Tibial artery (tissue), 4 donors: ENCODE measurements at regions not wholly inside any gene's neighbourhood (a gene's known extent, or its start where the extent isn't known, plus 50 kb on each side); places are given as distances from the start of the nearest gene placed in this dataset.

Experiments used
- DNase-seq, 2 donors: peaks; one replicate each; pipeline ENCODE4 v3.0.0-alpha.2; 2019
- H3K27ac ChIP-seq, 2 donors: fragments of 200-600 bp; sonication (generic) in 1 of 2; 1 replicate in 1 of 2; 2 replicates in 1 of 2; pipeline ENCODE4 v1.5.1; 2018 to 2019; ENCODE audit warnings: mild to moderate bottlenecking in 1 of 2
- H3K27me3 ChIP-seq, 2 donors: fragments of 200-600 bp; sonication (generic) in 1 of 2; one replicate each; pipeline versions ENCODE4 v1.5.1 to v1.6.0; 2016 to 2019
- H3K36me3 ChIP-seq, 3 donors: fragments of 200-600 bp; sonication (generic) in 2 of 3; one replicate each; pipeline ENCODE4 v1.5.1; 2016 to 2019; ENCODE audit warnings: mild to moderate bottlenecking in 2 of 3
- H3K4me1 ChIP-seq, 4 donors: fragments of 200-600 bp; sonication (generic) in 2 of 4; 1 replicate in 3 of 4; 2 replicates in 1 of 4; pipeline ENCODE4 v1.5.1; 2016 to 2019
- H3K4me3 ChIP-seq, 2 donors: fragments of 200-600 bp; sonication (generic) in 1 of 2; 1 replicate in 1 of 2; 2 replicates in 1 of 2; pipeline ENCODE4 v1.5.1; 2018 to 2019; ENCODE audit warnings: mild to moderate bottlenecking in 2 of 2
- H3K9me3 ChIP-seq, 3 donors: fragments of 200-600 bp; sonication (generic) in 1 of 3; one replicate each; pipeline ENCODE4 v1.5.1; 2016 to 2019
- CTCF ChIP-seq, 2 experiments: fragments of 200-600 bp in 1 of 2; fragments of 450-650 bp in 1 of 2; IDR thresholded peaks; one replicate each; pipeline ENCODE4 v1.5.1; 2017 to 2019; ENCODE audit warnings: antibody characterized with exemption in 2 of 2, mild to moderate bottlenecking in 1 of 2, moderate library complexity in 1 of 2
- intact Hi-C: fragments of 100-400 bp; cut with DNase I; formaldehyde crosslinking; loops from one replicate; pipeline ENCODE4 v1.15.0; 2023; ENCODE audit warnings: low total_unique reads

- Histone ChIP-seq H3K27ac (no peak overlapping the region), H3K4me3 (no peak overlapping the region), H3K9me3 (no peaks in the 10 kb centered on the region), H3K27me3 (no peaks in the 10 kb centered on the region), H3K36me3 (no peaks in the 10 kb centered on the region), H3K4me1 (peaks cover 0 to 9% (median 4%) of the 10 kb centered on the region in 4 donors)
- no peak for TF ChIP-seq CTCF (IDR thresholded peaks at IDR 0.05)
- intact Hi-C loops = no loop called here
- no peak for DNase-seq
Measured at GRCh38 chr17:77771998-77772397, 186.5 kb upstream of the TNRC6C start.

GRCh38 chr17:77772461-77772897 is 186.0 kb upstream of the TNRC6C start:
- H3K4me1 ChIP-seq = peaks cover 0 to 9% (median 4%) of the 10 kb centered on the region in 4 donors
- DNase-seq = peak; percentile 47 to 75
- peak; percentile 29 to 37 for TF ChIP-seq CTCF (IDR thresholded peaks at IDR 0.05)
- H3K4me3 ChIP-seq = no peak overlapping the region
- no peaks in the 10 kb centered on the region for H3K36me3 ChIP-seq
- no peaks in the 10 kb centered on the region for H3K27me3 ChIP-seq
- intact Hi-C loops = no loop called here
- no peak overlapping the region for H3K27ac ChIP-seq
- no peaks in the 10 kb centered on the region for H3K9me3 ChIP-seq

GRCh38 chr17:77772899-77773358 is 185.6 kb upstream of the TNRC6C start:
- intact Hi-C loops = no loop called here
- Histone ChIP-seq H3K27ac (no peak overlapping the region), H3K27me3 (no peaks in the 10 kb centered on the region), H3K36me3 (no peaks in the 10 kb centered on the region), H3K9me3 (no peaks in the 10 kb centered on the region), H3K4me1 (peaks cover 0 to 9% (median 4%) of the 10 kb centered on the region in 4 donors), H3K4me3 (no peak overlapping the region)
- DNase-seq = no peak
- TF ChIP-seq CTCF (IDR thresholded peaks at IDR 0.05) = no peak

- no peak for TF ChIP-seq CTCF (IDR thresholded peaks at IDR 0.05)
- Histone ChIP-seq H3K27me3 (no peaks in the 10 kb centered on the region), H3K27ac (no peak overlapping the region), H3K36me3 (no peaks in the 10 kb centered on the region), H3K4me1 (peaks cover 0 to 9% (median 8%) of the 10 kb centered on the region in 4 donors), H3K9me3 (no peaks in the 10 kb centered on the region), H3K4me3 (no peak overlapping the region)
- intact Hi-C loops = no loop called here
- no peak for DNase-seq
Measured at GRCh38 chr17:77774182-77774581, 184.3 kb upstream of the TNRC6C start.

- peaks cover 10 to 40% (median 30%) of the 10 kb centered on the region in 4 donors for H3K4me1 ChIP-seq
- no peaks in the 10 kb centered on the region for H3K9me3 ChIP-seq
- intact Hi-C loops = no loop called here
- peak overlapping the region in 1 of 2 donors; percentile 27 for H3K4me3 ChIP-seq
- peak; percentile 82 to 97 for DNase-seq
- H3K27ac ChIP-seq = peak overlapping the region; percentile 85 to 86
- H3K36me3 ChIP-seq = no peaks in the 10 kb centered on the region
- H3K27me3 ChIP-seq = no peaks in the 10 kb centered on the region
- no peak for TF ChIP-seq CTCF (IDR thresholded peaks at IDR 0.05)
Measured at GRCh38 chr17:77778636-77779489, 179.6 kb upstream of the TNRC6C start.
